Uterus (tissue), 2 donors: ENCODE measurements at regions not wholly inside any gene's neighbourhood (a gene's known extent, or its start where the extent isn't known, plus 50 kb on each side); places are given as distances from the start of the nearest gene placed in this dataset.

Experiments used
- POLR2A ChIP-seq, 2 donors: fragments of 450-650 bp; IDR thresholded peaks; one replicate each; pipeline ENCODE4 v1.6.1; 2016; ENCODE audit warnings: antibody characterized with exemption in 2 of 2, mild to moderate bottlenecking in 1 of 2, moderate library complexity in 1 of 2
- TF ChIP-seq, protein P1 (sequence below), 4 experiments: fragments of 200-600 bp in 2 of 4; fragments of 450-650 bp in 2 of 4; sonication (generic) in 2 of 4; IDR thresholded peaks; one replicate each; pipeline ENCODE4 v1.5.1; 2016 to 2019; ENCODE audit warnings: antibody characterized with exemption in 4 of 4, mild to moderate bottlenecking in 2 of 4, moderate library complexity in 1 of 4

DNA sequence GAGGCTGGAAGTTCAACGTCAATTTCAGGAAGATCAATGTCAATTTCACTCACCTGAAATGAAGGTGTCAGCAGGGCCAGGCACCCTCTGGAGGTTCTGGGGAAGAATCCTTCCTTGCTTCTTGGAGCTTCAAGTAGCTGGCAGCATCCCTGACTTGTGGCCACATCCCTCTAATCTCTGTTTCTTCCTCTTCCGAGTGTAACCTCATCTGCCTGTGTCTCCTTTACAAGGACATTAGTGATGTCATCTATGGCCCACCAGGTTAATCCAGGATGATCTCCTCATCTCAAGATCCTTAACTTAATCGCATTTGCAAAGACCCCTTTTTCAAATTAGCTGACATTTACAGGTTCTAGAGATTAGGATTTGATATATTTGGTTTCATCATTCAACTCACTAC, 240.8 kb upstream of the MTNR1B start:
- TF ChIP-seq, protein P1, sequence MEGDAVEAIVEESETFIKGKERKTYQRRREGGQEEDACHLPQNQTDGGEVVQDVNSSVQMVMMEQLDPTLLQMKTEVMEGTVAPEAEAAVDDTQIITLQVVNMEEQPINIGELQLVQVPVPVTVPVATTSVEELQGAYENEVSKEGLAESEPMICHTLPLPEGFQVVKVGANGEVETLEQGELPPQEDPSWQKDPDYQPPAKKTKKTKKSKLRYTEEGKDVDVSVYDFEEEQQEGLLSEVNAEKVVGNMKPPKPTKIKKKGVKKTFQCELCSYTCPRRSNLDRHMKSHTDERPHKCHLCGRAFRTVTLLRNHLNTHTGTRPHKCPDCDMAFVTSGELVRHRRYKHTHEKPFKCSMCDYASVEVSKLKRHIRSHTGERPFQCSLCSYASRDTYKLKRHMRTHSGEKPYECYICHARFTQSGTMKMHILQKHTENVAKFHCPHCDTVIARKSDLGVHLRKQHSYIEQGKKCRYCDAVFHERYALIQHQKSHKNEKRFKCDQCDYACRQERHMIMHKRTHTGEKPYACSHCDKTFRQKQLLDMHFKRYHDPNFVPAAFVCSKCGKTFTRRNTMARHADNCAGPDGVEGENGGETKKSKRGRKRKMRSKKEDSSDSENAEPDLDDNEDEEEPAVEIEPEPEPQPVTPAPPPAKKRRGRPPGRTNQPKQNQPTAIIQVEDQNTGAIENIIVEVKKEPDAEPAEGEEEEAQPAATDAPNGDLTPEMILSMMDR (IDR thresholded peaks at IDR 0.05) = no peak
- TF ChIP-seq POLR2A (IDR thresholded peaks at IDR 0.05) = no peak
